GM23248 (cell line): ENCODE measurements at regions not wholly inside any gene's neighbourhood (a gene's known extent, or its start where the extent isn't known, plus 50 kb on each side); places are given as distances from the start of the nearest gene placed in this dataset.

ENCODE experiments used
- EZH2 ChIP-seq: fragments of 200-600 bp; sonication (generic); IDR thresholded peaks from 2 replicates; pipeline ENCODE4 v1.6.1; 2018; ENCODE audit warnings: antibody characterized with exemption, mild to moderate bottlenecking; ENCODE audit not compliant: insufficient read depth, poor library complexity, severe bottlenecking
- EZH2phosphoT487 ChIP-seq: fragments of 200-600 bp; sonication (generic); IDR thresholded peaks from 2 replicates; pipeline ENCODE4 v1.6.1; 2018; ENCODE audit warnings: antibody characterized with exemption, moderate library complexity, mild to moderate bottlenecking, low read depth; ENCODE audit not compliant: insufficient read depth

DNA sequence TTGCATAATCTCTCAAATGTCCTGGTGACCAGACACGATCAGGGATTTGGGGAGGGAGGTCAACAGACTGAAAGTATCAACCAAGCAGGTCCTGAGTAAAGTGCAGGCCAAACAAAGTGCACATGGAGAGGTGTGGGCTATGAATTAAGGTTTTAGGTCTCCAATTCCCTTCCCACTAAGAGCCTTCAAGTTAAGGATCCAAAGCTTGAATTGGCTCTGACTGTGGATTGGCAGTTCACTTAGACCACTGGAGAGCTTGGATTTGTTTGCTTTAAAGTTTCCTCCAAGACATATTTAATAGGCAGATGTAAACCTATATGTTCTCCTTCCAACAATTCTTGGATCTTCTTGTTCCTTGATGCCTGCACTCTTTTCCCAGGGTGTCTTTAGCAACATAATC, 129.6 kb upstream of the IGF1 start:
- TF ChIP-seq EZH2 = no peak
- no peak for TF ChIP-seq EZH2phosphoT487
